Caki2 (cell line): ENCODE measurements at regions not wholly inside any gene's neighbourhood (a gene's known extent, or its start where the extent isn't known, plus 50 kb on each side); places are given as distances from the start of the nearest gene placed in this dataset.
A peak's percentile ranks its signal among the peaks of the same experiment; 100 is the strongest.

Source experiments
- DNase-seq: peaks from one replicate; pipeline ENCODE4 v3.0.0-alpha.2; 2015; ENCODE audit warnings: low read depth
- in situ Hi-C: cut with HindIII; loops from 2 replicates; pipeline ENCODE4 v1.10.0; 2016; ENCODE audit warnings: low sequenced_read_pairs, low pct_unique_long_range_greater_than_20kb, mixed read lengths

- DNase-seq, result no peak
- in situ Hi-C loops, result no loop called here
Measured at GRCh38 chr20:48105526-48105925, 320.2 kb upstream of the SULF2 start.

GRCh38 chr20:48102931-48103660 lies 317.8 kb upstream of the SULF2 start:
- in situ Hi-C loops, result no loop called here
- DNase-seq, result no peak

- in situ Hi-C loops, result no loop called here
- no peak for DNase-seq
Measured at GRCh38 chr20:48102076-48102787, 317.0 kb upstream of the SULF2 start.

- DNase-seq, result no peak
- in situ Hi-C loops, result no loop called here
Measured at GRCh38 chr20:48100483-48100882, 315.2 kb upstream of the SULF2 start.

- in situ Hi-C loops, result no loop called here
- DNase-seq, result no peak
Measured at GRCh38 chr20:48098866-48099265, 313.6 kb upstream of the SULF2 start.

GRCh38 chr20:48098099-48098498 lies 312.8 kb upstream of the SULF2 start:
- in situ Hi-C loops, result no loop called here
- DNase-seq, result no peak

GRCh38 chr20:48096957-48097890 lies 311.9 kb upstream of the SULF2 start:
- peak; percentile 6 for DNase-seq
- in situ Hi-C loops, result no loop called here

- in situ Hi-C loops, result no loop called here
- no peak for DNase-seq
Measured at GRCh38 chr20:48096212-48096875, 311.1 kb upstream of the SULF2 start.

- in situ Hi-C loops, result no loop called here
- no peak for DNase-seq
Measured at GRCh38 chr20:48094944-48095343, 309.7 kb upstream of the SULF2 start.

GRCh38 chr20:48094196-48094749 lies 309.0 kb upstream of the SULF2 start:
- in situ Hi-C loops, result no loop called here
- DNase-seq, result no peak

- in situ Hi-C loops, result no loop called here
- no peak for DNase-seq
Measured at GRCh38 chr20:48092596-48093280, 307.5 kb upstream of the SULF2 start.

GRCh38 chr20:48090784-48091183 lies 305.5 kb upstream of the SULF2 start:
- no peak for DNase-seq
- in situ Hi-C loops, result no loop called here

- in situ Hi-C loops, result no loop called here
- DNase-seq, result no peak
Measured at GRCh38 chr20:48090314-48090713, 305.0 kb upstream of the SULF2 start.

GRCh38 chr20:48080583-48080982 lies 295.3 kb upstream of the SULF2 start:
- in situ Hi-C loops, result no loop called here

GRCh38 chr20:48079028-48079427 lies 293.7 kb upstream of the SULF2 start:
- no peak for DNase-seq
- in situ Hi-C loops, result no loop called here

More at GRCh38 chr20:48080583-48080982, 295.3 kb upstream of the SULF2 start:
- no peak for DNase-seq

GRCh38 chr20:48076747-48077146 lies 291.5 kb upstream of the SULF2 start:
- in situ Hi-C loops, result no loop called here
- no peak for DNase-seq

GRCh38 chr20:48076247-48076646 lies 291.0 kb upstream of the SULF2 start:
- in situ Hi-C loops, result no loop called here
- no peak for DNase-seq
